CD4-positive, alpha-beta T cell (primary cell): ENCODE measurements at regions not wholly inside any gene's neighbourhood (a gene's known extent, or its start where the extent isn't known, plus 50 kb on each side); places are given as distances from the start of the nearest gene placed in this dataset.

Experiments used
- ATAC-seq: fragments of 200-7000 bp; cut with Tn5 transposase; one replicate; pipeline ENCODE4 v1.10.0; 2022; ENCODE audit warnings: mild to moderate bottlenecking; ENCODE audit not compliant: poor library complexity
- CTCF ChIA-PET: fragments of 350-600 bp; sonication (Branson Sonifier 250); formaldehyde crosslinking; loops from one replicate; lab custom pipeline; 2021; ENCODE audit warnings: antibody characterized with exemption, inconsistent platforms; lab: Charles Lee
- POLR2A ChIA-PET: fragments of 350-600 bp; sonication (Branson Sonifier 250); formaldehyde crosslinking; loops from one replicate; lab custom pipeline; 2021; ENCODE audit warnings: antibody characterized with exemption, inconsistent platforms; lab: Charles Lee
- DNase-seq, 14 experiments: peaks; one replicate each; pipeline ENCODE4 v3.0.0-alpha.2; 2013 to 2020; ENCODE audit warnings: mixed read lengths in 2 of 14
- H3K27ac ChIP-seq, 2 donors: one replicate each; pipeline versions ENCODE4 v1.5.1 to v1.7.0; 2013; ENCODE audit warnings: low read length in 2 of 2, low read depth in 1 of 2, mild to moderate bottlenecking in 1 of 2
- H3K27me3 ChIP-seq, 2 experiments: 1 replicate in 1 of 2; 2 replicates in 1 of 2; pipeline versions ENCODE4 v1.6.1 to v1.7.0; 2013; ENCODE audit warnings: low read length in 2 of 2, control low read depth in 1 of 2, mild to moderate bottlenecking in 1 of 2, moderate library complexity in 1 of 2; ENCODE audit not compliant: insufficient read depth in 2 of 2, control insufficient read depth in 1 of 2
- H3K36me3 ChIP-seq: one replicate; pipeline ENCODE4 v1.6.1; 2013; ENCODE audit warnings: low read length, control low read depth; ENCODE audit not compliant: insufficient read depth
- H3K4me1 ChIP-seq: one replicate; pipeline ENCODE4 v1.6.1; 2013; ENCODE audit warnings: low read length, control low read depth; ENCODE audit not compliant: insufficient read depth
- H3K4me3 ChIP-seq: one replicate; pipeline ENCODE4 v1.5.1; 2013; ENCODE audit warnings: mild to moderate bottlenecking, low read length, moderate library complexity
- H3K9me3 ChIP-seq, 2 experiments: 1 replicate in 1 of 2; 2 replicates in 1 of 2; pipeline versions ENCODE4 v1.6.1 to v1.7.0; 2013; ENCODE audit warnings: low read length in 2 of 2, mild to moderate bottlenecking in 2 of 2, control low read depth in 1 of 2, moderate library complexity in 1 of 2; ENCODE audit not compliant: control insufficient read depth in 1 of 2, insufficient read depth in 1 of 2
- H3K27ac Mint-ChIP-seq: one replicate; pipeline ENCODE4 v1.8.0; 2020; ENCODE audit warnings: mixed read lengths
- H3K27me3 Mint-ChIP-seq: one replicate; pipeline ENCODE4 v1.8.0; 2021; ENCODE audit warnings: mixed read lengths
- H3K36me3 Mint-ChIP-seq: one replicate; pipeline ENCODE4 v1.8.0; 2021; ENCODE audit warnings: low read depth, mixed read lengths
- H3K4me1 Mint-ChIP-seq: one replicate; pipeline ENCODE4 v1.8.0; 2021; ENCODE audit warnings: low read depth, mixed read lengths
- H3K4me3 Mint-ChIP-seq: one replicate; pipeline ENCODE4 v1.8.0; 2020; ENCODE audit warnings: mild to moderate bottlenecking, mixed read lengths
- H3K9me3 Mint-ChIP-seq: one replicate; pipeline ENCODE4 v1.8.0; 2020; ENCODE audit warnings: mixed read lengths
- CTCF ChIP-seq: fragments of 200-600 bp; IDR thresholded peaks from one replicate; pipeline ENCODE4 v1.8.0; 2022; ENCODE audit warnings: antibody characterized with exemption, mild to moderate bottlenecking
- intact Hi-C, 2 experiments: fragments of 100-400 bp; cut with DNase I in 1 of 2; cut with micrococcal nuclease in 1 of 2; formaldehyde crosslinking; loops; one replicate each; pipeline versions ENCODE4 v1.15.1 to v1.9.0; 2023 to 2025; cut with DNase I, micrococcal nuclease

- no peak for ATAC-seq
- DNase-seq, result no peak
- Histone ChIP-seq H3K4me1 (no peaks in the 10 kb centered on the region), H3K27ac (no peak overlapping the region), H3K9me3 (peaks cover 0 to 6% of the 10 kb centered on the region in 2 experiments), H3K36me3 (no peaks in the 10 kb centered on the region), H3K4me3 (no peak overlapping the region), H3K27me3 (no peaks in the 10 kb centered on the region)
- Mint-ChIP-seq H3K4me1 (no peaks in the 10 kb centered on the region), H3K9me3 (no peaks in the 10 kb centered on the region), H3K36me3 (no peaks in the 10 kb centered on the region), H3K27ac (no peak overlapping the region), H3K27me3 (peaks cover 19% of the 10 kb centered on the region), H3K4me3 (no peak overlapping the region)
- no peak for TF ChIP-seq CTCF
- ChIA-PET POLR2A (no interaction called here), CTCF (no interaction called here)
- intact Hi-C loops, result no loop called here
These were observed 156.4 kb upstream of the PPP2R3A start for GRCh38 chr3:135809021-135809634.

- Histone ChIP-seq H3K36me3 (no peaks in the 10 kb centered on the region), H3K4me1 (no peaks in the 10 kb centered on the region), H3K4me3 (no peak overlapping the region), H3K27me3 (no peaks in the 10 kb centered on the region), H3K27ac (no peak overlapping the region), H3K9me3 (peaks cover 0 to 5% of the 10 kb centered on the region in 2 experiments)
- intact Hi-C loops, result no loop called here
- DNase-seq (no peak), ATAC-seq (no peak)
- Mint-ChIP-seq H3K27me3 (peaks cover 19% of the 10 kb centered on the region), H3K27ac (no peak overlapping the region), H3K4me3 (no peak overlapping the region), H3K36me3 (no peaks in the 10 kb centered on the region), H3K9me3 (no peaks in the 10 kb centered on the region), H3K4me1 (no peaks in the 10 kb centered on the region)
- CTCF ChIA-PET, result no interaction called here
- TF ChIP-seq CTCF, result no peak
- POLR2A ChIA-PET, result no interaction called here
These were observed 153.9 kb upstream of the PPP2R3A start for GRCh38 chr3:135811651-135812050.

GRCh38 chr3:135812057-135812456 lies 153.5 kb upstream of the PPP2R3A start:
- Histone ChIP-seq H3K9me3 (peaks cover 0 to 7% of the 10 kb centered on the region in 2 experiments), H3K4me3 (no peak overlapping the region), H3K27ac (no peak overlapping the region), H3K27me3 (no peaks in the 10 kb centered on the region), H3K4me1 (no peaks in the 10 kb centered on the region), H3K36me3 (no peaks in the 10 kb centered on the region)
- DNase-seq, result no peak
- Mint-ChIP-seq H3K9me3 (no peaks in the 10 kb centered on the region), H3K27me3 (peaks cover 19% of the 10 kb centered on the region), H3K4me1 (no peaks in the 10 kb centered on the region), H3K27ac (no peak overlapping the region), H3K36me3 (no peaks in the 10 kb centered on the region), H3K4me3 (no peak overlapping the region)
- no peak for ATAC-seq
- no peak for TF ChIP-seq CTCF
- ChIA-PET CTCF (no interaction called here), POLR2A (no interaction called here)
- intact Hi-C loops, result no loop called here
